ENCODE measurements at regions not wholly inside any gene's neighbourhood (a gene's known extent, or its start where the extent isn't known, plus 50 kb on each side); places are given as distances from the start of the nearest gene placed in this dataset.
A peak's percentile ranks its signal among the peaks of the same experiment; 100 is the strongest.
"Not testable (repeated sequence)": the region's sequence is repeated elsewhere in the genome, so short reads cannot be mapped to it uniquely, and the experiment has no call there.

DNA sequence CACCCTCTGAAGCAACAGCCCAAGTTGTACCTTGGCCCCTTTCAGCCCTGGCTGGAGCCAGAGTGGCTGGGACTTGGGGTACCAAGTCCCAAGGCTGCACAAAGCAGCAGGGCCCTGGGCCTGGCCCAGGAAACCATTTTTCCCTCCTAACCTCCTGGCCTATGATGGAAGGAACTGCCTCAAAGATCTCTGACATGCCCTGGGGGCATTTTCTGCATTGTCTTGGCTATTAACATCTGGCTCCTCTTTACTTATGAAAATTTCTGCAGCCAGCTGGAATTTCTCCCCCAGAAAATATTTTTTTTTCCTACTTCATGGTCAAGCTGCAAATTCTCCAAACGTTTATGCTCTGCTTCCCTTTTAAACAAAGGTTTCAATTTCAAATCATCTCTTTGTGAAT, 269.4 kb upstream of the CDYL start:
- no peak for DNase-seq (ENCODE audit: low read depth, low spot score)

DNA sequence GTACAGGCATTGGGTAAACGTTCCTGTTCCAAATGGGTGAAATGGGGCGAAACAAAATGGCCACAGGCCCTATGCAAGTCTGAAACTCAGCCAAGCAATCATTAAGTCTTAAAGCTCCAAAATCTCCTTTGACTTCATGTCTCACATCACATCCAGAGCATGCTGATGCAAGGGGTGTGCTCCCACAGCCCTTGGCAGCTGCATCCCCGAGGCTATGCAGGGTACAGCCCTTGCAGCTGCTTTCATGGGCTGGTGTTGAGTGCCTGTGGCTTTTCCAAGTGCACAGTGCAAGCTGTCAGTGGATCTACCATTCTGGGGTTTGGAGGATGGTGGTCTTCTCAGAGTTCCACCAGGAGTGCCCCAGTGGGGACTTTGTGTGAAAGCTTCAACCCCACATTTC, 270.0 kb upstream of the CDYL start:
- DNase-seq (ENCODE audit: low read depth, low spot score) = no peak

DNA sequence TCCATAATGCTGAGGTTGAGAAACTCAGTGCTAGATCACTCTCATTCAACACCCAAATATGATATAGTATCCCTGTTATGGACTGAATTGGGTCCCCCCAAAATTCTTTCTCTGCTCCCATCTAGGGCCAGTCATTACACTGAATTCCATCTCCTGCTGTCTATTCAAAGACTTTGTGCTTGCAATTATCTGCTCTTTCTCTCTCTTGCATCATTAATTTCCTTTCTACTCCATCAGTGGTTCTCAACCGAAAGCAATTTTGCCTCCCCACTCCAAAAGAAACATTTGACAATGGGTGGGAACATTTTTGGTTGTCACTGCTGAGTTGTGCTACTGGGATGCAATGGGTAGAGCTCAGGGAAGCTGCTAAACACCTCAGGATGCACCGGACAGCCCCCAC, 271.5 kb upstream of the CDYL start:
- no peak for DNase-seq (ENCODE audit: low read depth, low spot score)

DNA sequence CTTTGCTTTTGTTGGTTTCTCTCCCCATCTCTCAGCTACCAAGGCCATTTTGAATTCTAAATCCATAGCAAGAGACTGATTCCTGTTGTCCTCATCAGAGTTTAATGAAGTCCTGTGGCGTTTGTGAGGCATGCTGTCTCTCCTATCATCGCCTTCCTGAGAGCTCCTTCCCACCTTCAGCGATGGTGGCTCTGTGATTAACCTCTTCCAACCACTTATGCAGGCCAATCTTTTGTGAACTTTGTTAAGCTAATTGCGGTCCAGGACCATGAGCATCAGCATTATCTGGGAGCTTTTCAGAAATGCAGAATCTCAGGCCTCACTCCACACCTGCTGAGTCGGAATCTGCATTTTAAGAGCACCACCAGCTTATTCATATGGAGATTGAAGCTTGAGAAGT, 272.5 kb upstream of the CDYL start:
- peak; percentile 90 for DNase-seq (ENCODE audit: low read depth, low spot score)

DNA sequence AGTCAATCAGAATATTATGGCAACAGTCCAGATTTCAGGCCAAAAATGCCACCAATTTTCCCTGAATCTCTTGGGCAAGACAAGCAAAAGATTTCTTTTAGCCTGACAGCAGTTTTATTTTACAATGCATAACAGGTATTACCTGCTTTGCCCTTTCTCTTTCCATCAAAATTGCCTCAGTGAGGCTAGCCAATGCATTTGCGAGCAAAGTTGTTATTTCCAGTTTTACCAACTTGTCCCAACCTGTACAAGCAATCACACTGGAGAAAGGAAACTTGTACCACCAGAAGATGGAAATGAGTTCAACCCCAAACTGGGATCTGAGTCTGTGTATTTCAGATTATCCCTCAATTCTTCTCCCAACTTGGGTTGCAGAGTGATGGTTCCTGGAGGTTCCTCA, 279.9 kb upstream of the CDYL start:
- no peak for DNase-seq (ENCODE audit: low read depth, low spot score)

DNA sequence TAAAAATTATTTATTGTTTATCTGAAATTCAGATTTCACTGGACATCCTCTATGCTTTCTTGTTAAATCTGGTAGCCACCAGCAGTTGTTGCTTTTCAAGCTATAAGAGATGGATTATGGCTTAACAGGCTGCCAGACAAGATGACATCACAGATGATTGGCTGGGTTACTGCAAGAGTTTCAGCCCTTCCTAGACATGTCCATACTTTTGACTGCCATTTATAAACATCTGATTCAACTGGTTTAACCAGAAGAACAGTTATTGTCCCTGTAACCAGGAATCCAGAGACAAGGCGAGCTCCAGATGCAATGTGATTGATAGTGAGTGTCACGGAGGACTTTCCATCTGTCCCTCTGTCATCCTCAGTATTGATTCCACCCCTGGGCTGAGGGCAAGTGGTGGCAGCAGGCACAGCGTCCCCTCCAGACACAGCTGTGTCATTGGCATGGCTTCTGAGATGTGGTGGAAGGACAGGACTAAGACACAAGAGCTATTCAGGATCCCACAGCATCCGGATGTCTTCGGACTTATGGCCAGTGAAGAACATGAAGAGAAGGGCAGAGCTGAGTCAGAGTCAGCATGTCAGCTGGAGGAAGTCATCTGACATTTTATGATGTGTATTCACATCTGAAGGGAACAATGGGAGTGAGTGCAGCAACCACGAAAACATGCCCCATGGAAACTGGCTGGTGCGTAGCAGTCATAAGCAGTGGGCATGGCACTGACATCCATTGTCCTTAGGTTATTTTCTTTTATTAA, 284.5 kb upstream of the CDYL start:
- no peak for DNase-seq (ENCODE audit: low read depth, low spot score)

DNA sequence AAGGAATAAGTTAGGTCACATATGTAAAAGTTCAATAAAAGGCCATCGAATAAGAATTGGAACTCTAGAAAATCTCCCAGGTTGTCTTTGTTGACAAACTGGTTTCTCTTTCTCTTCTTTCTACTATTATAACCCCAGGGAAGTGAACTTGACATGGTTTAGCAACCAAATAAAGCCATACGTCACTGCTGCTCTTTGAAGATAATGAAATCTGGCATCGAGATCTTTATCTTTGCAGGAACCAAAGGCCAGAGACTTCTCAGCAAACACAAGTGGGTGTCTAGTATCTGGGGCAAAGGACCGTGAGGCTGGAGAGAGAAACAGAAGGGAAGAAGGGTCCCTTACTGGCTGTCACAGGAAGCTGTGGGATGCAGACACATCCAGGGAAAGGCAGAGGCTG, 286.7 kb upstream of the CDYL start:
- DNase-seq (ENCODE audit: low read depth, low spot score) = no peak

DNA sequence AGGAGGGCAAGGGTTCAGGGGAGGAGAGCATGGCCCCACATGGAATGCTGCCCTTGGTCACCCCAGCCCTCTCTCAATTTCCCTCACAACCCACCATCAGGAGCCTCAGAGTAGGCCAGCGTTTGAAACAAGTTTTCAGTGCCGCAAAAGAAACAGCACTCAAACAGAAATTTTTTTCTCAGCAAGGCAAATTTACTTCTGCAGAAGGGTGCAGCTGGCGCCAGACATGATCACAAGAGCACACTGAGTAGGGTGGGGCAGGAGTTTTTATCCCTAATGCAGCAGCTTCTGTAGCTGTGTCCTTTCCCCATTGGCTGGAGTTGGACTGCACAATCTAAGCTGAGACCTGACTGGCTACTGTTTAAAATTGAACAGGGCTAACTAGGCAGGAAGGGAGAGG, 287.8 kb upstream of the CDYL start:
- no peak for DNase-seq (ENCODE audit: low read depth, low spot score)

DNA sequence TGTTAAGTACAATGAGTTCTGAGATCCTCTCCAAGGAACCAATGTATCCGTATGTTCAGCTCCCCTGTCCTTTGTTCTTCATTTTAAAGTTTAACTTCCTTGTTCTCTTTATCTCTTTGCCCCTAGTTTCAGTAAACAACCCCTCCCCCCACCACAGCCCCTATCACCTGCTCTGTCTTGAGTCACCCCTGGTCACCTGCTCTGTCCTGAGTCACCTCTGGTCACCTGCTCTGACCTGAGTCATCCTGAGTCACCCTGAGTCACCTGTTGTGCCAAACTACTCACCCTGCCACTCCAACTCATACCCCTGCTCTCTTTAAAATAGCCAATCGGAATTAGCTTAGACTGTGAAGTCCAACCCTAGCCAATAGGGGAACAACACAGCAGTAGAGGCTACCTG, 288.7 kb upstream of the CDYL start:
- no peak for DNase-seq (ENCODE audit: low read depth, low spot score)

DNA sequence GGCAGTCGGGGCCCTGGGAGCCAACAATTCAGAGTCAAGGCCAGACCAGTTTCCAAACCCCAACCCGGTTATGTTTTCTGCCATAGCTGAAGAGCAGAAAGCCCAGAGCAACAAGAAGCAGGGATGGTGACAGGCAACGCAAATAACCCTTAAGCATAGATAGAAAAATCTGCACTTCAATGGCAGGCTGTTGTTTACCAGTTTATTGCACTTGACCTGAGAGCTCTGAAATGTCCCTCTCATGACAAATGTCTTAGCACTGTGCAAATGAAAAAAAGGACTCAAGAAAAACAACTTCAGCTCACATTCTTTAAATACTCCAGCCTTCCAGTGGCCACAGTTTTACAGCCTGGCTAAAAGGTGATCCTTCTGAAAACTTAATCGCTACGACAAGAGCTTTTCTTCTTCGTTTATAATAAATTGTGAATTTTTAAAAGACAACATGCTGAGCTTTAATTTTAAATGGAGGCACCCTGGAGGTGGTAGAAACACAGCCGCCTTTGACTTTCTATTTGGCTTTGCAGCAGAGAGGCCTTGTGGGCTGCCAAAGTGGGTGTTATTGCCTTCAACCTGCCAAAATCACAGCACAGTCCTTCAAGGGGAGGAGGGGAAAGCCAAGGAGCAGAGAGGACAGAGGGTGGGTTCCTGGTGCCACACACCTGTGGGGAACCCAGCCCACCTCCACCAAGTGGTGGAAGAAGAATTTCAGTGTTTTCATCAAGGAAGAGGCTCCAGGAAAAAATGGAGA, 289.5 kb upstream of the CDYL start:
- DNase-seq (ENCODE audit: low read depth, low spot score) = no peak

DNA sequence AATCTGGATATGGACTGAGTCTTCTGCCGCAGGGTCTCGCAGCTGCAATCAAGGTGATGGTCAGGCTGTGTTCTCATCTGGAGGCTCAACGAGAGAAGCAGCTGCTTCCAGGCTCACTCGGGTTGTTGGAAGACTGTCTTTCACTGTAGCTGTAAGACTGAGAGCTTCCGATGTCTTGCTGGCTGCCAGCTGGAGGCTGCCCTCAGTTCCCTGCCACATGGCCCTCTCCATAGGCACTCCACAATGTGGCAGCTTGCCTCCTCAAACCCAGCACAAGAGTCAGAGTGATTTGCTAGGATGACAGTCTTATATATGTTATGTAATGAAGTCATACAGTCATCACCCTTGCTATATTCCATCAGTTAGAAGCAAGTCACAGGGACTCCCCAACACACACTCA, 290.5 kb upstream of the CDYL start:
- DNase-seq (ENCODE audit: low read depth, low spot score) = no peak

DNA sequence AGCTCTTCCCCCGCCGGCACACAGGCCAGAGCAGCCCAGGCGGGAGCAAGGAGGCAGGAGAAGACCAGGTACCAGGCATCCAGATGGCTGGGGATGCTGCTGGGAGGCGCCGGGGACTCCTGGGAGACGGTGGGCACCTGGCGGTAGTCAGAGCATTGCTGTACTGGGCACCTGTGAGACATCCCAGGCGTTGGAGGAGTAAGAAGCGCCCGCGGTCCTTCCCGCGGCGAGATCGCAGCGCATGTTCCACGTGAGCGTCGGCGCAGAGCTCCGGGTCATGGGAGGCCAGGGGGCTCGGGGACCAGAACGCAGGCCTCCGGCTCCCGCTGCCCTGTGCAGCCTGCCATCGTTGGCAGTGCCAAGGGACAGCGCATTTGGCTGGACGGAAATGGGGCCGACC, 293.7 kb upstream of the CDYL start:
- no peak for DNase-seq (ENCODE audit: low read depth, low spot score)

DNA sequence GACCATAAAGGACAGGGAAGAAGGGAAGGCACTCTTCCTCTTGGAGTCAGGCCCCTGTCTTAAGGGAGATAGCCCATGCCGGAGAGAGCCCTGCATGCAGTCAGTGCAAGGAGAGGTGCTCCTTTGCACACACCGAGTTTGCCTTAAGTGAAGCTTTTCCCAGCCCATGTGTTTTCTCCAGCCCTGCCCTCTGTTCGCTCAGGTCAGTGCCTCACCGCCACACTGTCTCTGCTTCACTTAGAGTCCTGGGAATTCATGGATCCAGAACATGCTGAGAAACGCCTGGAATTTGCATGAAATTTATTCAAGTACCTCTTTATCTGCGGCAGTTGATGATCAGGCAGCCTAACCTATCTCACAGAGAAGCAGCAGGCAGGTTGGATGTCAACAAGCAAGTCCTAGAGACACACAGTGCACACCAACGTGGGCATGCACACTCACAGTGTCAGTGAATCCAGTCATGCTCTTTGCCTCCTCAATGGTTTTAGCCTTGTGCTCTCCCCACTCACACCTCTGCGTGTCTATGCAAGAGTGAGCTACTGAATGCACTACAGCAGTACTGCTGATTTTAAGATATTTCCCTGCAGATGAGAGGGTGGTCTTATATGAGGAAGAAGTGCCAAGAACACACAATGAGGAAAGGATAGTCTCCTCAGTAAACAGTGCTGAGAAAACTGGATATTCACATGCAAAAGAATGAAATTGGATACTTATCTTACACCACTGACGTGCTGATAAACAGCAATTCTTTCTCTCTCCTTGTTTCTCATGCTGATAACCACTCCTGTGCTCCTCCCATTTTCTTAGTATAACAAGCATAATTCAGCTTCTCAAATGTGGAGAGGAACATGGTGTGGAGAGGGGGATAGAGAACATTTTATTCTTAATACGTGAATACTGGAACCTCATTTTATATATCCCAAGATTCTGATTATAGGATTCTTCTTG, 295.1 kb upstream of the CDYL start:
- DNase-seq (ENCODE audit: low read depth, low spot score) = no peak

DNA sequence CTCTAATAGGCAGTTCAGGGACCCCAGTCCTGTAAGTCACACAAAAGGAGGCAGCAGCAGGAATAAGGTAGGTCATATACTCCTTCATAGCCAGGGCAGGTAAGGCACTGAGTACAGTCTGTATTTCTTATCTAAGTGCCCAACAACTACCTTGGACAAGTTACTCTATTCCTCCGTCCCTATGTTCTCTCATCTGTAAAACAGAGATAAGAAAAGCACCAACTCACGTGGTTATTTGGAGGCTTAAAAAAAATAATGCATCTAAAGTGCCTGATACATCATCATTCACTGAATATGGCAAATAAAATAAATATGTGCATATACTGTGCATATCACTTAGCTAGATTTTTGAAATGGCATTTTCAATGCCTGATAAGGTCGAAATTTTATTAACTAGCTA, 298.1 kb upstream of the CDYL start:
- DNase-seq (ENCODE audit: low read depth, low spot score) = no peak

DNA sequence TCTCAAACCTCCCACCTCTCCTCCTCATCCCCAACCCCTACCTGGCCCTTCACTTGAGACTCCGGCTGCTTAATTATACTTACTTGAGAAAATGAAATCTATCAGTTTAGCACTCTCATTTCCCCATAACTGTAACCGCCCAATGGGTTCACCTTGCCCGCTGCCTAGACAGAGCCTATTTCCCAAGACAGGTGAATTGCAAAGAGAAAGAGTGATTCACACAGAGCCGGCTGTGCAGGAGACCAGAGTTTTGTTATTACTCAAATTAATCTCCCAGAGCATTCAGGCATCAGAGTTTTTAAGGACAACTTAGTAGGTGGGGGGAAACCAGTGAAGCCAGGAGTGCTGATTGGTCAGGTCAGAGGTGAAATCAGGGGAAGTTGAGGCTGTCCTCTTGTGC, 301.4 kb upstream of the CDYL start:
- DNase-seq (ENCODE audit: low read depth, low spot score) = no peak

DNA sequence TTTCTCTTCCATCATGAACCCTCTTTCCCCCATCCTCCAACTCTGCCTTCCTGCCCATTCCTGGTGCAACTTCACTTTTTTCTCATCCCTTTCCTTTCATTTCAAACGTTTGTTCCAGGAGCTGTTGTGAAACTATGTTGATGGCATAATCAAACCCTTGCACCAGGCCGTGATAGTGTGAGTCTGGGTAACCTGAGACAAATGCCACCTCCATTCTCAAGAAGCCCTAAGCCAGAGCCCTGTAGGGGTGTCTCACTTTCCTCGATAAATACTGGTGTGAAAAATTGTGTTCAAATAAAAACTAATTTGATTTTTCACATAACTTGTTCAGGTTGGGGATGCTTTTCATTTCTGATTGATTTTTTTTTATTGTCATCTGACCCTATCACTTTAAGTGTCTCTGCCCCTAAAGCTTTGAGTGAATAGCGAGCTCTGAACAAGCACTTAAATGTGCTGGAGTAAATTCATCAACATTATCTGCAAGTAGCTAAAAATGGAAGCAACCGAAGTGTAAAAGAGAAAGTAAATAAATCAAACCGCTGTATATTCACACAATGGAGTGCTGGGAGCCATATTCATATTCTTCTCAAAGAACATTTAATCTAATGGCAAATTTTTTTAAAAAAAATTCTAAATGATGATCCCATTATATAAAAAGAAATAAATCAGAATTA, 303.1 kb upstream of the CDYL start:
- DNase-seq (ENCODE audit: low read depth, low spot score) = no peak

DNA sequence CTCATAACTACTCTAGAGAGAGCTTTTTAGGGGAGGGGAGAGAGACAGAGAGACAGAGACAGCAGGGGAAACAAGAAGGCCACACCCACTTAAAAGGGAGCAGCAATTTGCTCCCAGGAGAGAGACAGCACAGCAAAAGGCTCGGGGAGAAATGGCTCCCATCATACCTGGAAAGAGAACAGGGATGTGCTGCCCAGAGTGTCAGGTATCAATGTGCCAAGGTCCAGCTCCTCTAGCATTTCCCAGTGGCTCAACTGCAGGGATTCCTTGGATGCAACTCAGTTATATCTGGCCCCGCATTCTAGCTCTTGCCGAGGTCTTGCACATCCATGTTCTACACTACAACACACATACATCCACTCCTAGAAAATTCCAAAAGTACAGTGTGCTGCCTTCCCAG, 304.0 kb upstream of the CDYL start:
- DNase-seq (ENCODE audit: low read depth, low spot score) = no peak

DNA sequence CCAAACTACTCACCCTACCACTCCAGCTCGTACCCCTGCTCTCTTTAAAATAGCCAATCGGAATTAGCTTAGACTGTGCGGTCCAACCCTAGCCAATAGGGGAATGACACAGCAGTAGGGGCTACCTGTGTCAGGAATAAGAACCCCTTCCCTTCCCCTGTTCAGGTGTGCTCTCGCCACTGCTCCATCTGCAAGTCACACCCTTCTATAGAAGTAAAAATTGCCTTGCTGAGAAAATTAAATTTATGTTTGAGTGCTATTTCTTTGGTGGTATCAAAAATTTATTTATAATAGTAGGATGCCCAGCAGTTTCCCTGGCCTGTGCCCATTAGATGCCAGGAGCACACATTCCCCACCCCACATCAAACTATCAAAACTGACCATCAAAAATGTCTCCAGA, 304.7 kb upstream of the CDYL start:
- not testable (repeated sequence) for DNase-seq (ENCODE audit: low read depth, low spot score)

DNA sequence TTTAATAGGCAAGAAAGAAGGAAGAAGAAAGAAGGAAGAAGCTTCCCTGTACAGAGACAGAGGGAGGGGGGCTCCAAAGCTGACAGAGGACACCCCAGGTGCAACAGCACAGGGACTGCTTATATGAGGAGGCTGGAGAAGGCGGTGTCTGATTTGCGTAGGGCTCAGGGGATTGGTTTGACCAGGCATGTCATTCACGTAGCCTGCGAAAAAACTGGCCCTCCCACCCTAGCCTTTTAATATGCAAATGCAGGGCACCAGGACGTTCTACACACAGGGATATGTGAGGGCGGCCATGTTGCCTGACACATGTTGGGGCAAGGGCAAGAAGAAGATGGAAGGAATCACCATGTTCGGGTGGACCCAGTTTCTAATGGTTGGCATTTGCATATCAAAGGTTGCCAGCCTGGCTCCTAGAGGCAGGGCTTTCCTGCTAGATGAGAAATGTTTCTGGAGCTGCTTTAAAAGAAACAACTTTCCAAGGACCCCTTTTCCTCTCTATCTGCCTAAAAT, 305.4 kb upstream of the CDYL start:
- DNase-seq (ENCODE audit: low read depth, low spot score) = no peak

DNA sequence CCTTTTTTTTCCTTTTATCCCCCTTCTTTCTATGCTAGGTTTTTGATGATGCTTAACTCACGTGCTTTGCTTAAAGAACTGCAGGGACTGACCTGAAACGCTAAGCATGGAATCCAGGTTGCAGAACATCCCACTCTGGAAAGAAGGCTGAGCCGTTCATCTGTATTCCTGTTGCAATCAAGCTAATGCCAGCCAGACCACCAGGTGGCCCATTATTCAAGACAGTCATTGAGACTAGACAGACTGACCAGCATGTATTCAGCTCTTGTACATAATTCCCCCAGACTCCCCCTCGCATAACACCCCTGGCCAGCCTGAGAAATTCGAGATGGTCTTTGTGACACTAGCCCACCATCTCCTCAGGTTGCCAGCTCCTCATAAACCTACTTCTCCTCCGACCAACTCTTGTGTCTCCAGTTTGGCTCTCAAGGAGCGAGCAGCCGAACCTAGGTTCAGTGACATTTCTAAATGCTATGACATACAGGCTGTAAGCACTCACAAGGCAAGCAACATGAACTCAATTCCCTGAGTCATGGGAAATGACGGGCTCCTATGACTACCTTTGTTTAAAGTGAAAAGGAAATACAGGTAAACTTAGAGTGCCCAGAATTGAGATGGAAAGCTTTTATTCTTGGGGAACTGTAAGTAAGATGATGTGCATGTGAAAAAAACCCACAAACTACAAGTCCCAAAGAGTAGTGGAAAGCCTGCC, 309.3 kb upstream of the CDYL start:
- DNase-seq (ENCODE audit: low read depth, low spot score) = no peak

DNA sequence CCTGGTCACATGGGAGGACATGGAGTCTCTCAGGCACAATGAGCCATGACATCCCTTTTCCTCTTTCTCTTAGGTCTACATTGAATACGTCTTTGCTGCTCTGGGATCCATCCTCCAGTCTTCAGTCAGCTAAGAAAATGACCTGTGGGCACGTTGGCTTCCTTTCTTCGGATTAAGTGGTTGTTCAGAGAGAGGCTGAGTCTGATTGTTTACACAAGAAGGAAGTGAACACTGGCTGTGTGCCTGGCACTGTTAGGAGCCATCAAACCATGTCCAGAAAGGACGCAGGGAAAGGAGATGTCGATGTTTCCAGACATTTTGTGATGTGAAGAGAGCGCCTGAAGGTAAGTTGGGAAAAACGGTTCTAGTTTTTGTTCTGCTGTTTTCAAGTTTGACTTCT, 309.9 kb upstream of the CDYL start:
- no peak for DNase-seq (ENCODE audit: low read depth, low spot score)
